OCI-LY3 (cell line): ENCODE measurements at regions not wholly inside any gene's neighbourhood (a gene's known extent, or its start where the extent isn't known, plus 50 kb on each side); places are given as distances from the start of the nearest gene placed in this dataset.

ENCODE experiments used
- H2AFZ ChIP-seq: fragments of 200-600, 300-600 bp; shearing (Covaris generic); 2 replicates; pipeline ENCODE4 v1.6.0; 2014; ENCODE audit warnings: antibody characterized with exemption, low read depth, low read length
- H3K27ac ChIP-seq: fragments of 200-600, 300-600 bp; sonication (generic); 2 replicates; pipeline ENCODE4 v1.5.1; 2014; ENCODE audit warnings: mild to moderate bottlenecking, low read length, moderate library complexity, mixed read lengths
- H3K27me3 ChIP-seq: fragments of 200-600, 300-600 bp; sonication (generic); 2 replicates; pipeline ENCODE4 v1.6.1; 2014; ENCODE audit warnings: low read depth, low read length, mixed read lengths
- H3K36me3 ChIP-seq: fragments of 200-600, 300-600 bp; sonication (generic); replicated peaks from 2 replicates; pipeline ENCODE3; 2014; ENCODE audit warnings: low read depth, low read length, mixed read lengths
- H3K4me1 ChIP-seq: fragments of 300-600, 200-600 bp; sonication (generic); 2 replicates; pipeline ENCODE4 v1.6.1; 2014; ENCODE audit warnings: low read length, mixed read lengths
- H3K4me2 ChIP-seq: fragments of 200-600, 300-600 bp; sonication (generic); 2 replicates; pipeline ENCODE4 v1.6.1; 2014; ENCODE audit warnings: low read length, mixed read lengths
- H3K4me3 ChIP-seq: fragments of 300-600, 200-600 bp; sonication (generic); 2 replicates; pipeline ENCODE4 v1.5.1; 2014; ENCODE audit warnings: antibody characterized with exemption, mild to moderate bottlenecking, low read length, moderate library complexity
- H3K79me2 ChIP-seq: fragments of 300-600, 200-600 bp; shearing (Covaris generic); 2 replicates; pipeline ENCODE4 v1.6.1; 2014; ENCODE audit warnings: mild to moderate bottlenecking, low read length, mixed read lengths
- H3K9ac ChIP-seq: fragments of 300-600, 200-600 bp; shearing (Covaris generic); 2 replicates; pipeline ENCODE4 v1.6.0; 2014; ENCODE audit warnings: mild to moderate bottlenecking, low read length, moderate library complexity
- H3K9me3 ChIP-seq: fragments of 200-600, 300-600 bp; shearing (Covaris generic); 2 replicates; pipeline ENCODE4 v1.6.1; 2014; ENCODE audit warnings: low read length, mixed read lengths; ENCODE audit not compliant: insufficient read depth
- H4K20me1 ChIP-seq: fragments of 200-600, 300-600 bp; sonication (generic); 2 replicates; pipeline ENCODE4 v1.6.1; 2016; ENCODE audit warnings: low read length, mixed read lengths; ENCODE audit not compliant: insufficient read depth
- EZH2phosphoT487 ChIP-seq: fragments of 200-600 bp; shearing (Covaris generic); IDR thresholded peaks from 2 replicates; pipeline ENCODE4 v1.6.1; 2018; ENCODE audit warnings: antibody characterized with exemption, mixed run types, low read depth
- TF ChIP-seq, protein P1 (sequence below): fragments of 200-600, 300-600 bp; sonication (generic); IDR thresholded peaks from 2 replicates; pipeline ENCODE4 v1.5.1; 2014; ENCODE audit warnings: antibody characterized with exemption, low read length, low read depth

DNA sequence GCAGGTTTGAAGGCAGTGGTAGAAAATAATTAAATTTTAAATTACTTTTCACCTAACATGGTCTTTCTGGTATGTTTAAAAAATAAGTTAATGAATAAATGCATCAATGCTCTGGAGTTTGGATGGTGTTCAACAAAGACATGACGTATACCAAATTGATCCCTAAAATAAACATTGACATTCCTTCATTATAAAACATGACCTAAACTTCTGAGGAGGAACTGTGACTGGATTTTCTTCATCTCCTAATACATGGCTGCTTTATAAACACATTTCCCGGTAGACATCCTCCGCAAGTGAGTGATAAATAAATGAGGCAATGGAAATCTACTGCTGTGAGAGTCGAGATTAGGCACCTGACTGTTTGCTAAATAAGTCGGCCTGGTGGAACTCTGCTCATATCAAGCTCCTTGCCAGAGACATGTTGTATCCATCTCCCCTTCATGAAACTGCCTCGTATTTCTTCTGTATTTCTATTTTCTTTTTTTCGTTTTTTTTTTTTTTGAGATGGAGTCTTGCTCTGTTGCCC is 362.3 kb downstream of the RNF144A start:
- Histone ChIP-seq H3K27me3 (peaks cover 23% of the 10 kb centered on the region), H2AFZ (no peak overlapping the region), H3K9me3 (no peaks in the 10 kb centered on the region), H3K36me3 (no peaks in the 10 kb centered on the region), H3K4me1 (peaks cover 13% of the 10 kb centered on the region; the same call in 1 of the 2 replicates), H3K4me2 (no peak overlapping the region), H3K79me2 (no peaks in the 10 kb centered on the region), H3K4me3 (no peak overlapping the region), H3K9ac (no peak overlapping the region), H3K27ac (no peak overlapping the region), H4K20me1 (no peaks in the 10 kb centered on the region)
- no peak for TF ChIP-seq EZH2phosphoT487
- TF ChIP-seq, protein P1, sequence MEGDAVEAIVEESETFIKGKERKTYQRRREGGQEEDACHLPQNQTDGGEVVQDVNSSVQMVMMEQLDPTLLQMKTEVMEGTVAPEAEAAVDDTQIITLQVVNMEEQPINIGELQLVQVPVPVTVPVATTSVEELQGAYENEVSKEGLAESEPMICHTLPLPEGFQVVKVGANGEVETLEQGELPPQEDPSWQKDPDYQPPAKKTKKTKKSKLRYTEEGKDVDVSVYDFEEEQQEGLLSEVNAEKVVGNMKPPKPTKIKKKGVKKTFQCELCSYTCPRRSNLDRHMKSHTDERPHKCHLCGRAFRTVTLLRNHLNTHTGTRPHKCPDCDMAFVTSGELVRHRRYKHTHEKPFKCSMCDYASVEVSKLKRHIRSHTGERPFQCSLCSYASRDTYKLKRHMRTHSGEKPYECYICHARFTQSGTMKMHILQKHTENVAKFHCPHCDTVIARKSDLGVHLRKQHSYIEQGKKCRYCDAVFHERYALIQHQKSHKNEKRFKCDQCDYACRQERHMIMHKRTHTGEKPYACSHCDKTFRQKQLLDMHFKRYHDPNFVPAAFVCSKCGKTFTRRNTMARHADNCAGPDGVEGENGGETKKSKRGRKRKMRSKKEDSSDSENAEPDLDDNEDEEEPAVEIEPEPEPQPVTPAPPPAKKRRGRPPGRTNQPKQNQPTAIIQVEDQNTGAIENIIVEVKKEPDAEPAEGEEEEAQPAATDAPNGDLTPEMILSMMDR: no peak

DNA sequence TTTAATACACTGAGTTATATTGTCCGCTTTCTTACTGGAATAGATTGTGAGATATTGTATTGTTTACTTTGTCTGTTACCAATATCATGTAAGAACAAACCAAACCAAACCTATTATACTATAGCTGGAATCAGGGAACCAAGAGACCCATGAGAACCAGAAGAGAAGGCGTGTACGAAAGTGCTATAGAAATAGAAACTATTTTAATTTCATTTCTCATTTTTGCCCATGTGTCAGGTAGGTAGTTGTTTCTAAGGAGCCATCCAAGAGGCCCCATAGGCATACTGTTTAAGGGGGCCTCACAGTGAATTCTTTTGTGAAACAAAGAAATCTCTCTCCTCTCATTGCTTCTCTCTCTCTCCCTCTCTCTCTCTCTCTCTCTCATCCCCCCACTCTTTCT is 363.6 kb downstream of the RNF144A start:
- H3K4me3 ChIP-seq: no peak overlapping the region
- H4K20me1 ChIP-seq: no peaks in the 10 kb centered on the region
- H3K4me1 ChIP-seq: peaks cover 13% of the 10 kb centered on the region; the same call in 1 of the 2 replicates
- H3K27me3 ChIP-seq: peaks cover 15% of the 10 kb centered on the region; the same call in 1 of the 2 replicates
- no peak for TF ChIP-seq EZH2phosphoT487
- TF ChIP-seq, protein P1: no peak
- no peaks in the 10 kb centered on the region for H3K79me2 ChIP-seq
- H3K4me2 ChIP-seq: no peak overlapping the region
- no peak overlapping the region for H2AFZ ChIP-seq
- H3K9ac ChIP-seq: no peak overlapping the region
- no peak overlapping the region for H3K27ac ChIP-seq
- H3K36me3 ChIP-seq: no peaks in the 10 kb centered on the region
- H3K9me3 ChIP-seq: no peaks in the 10 kb centered on the region

DNA sequence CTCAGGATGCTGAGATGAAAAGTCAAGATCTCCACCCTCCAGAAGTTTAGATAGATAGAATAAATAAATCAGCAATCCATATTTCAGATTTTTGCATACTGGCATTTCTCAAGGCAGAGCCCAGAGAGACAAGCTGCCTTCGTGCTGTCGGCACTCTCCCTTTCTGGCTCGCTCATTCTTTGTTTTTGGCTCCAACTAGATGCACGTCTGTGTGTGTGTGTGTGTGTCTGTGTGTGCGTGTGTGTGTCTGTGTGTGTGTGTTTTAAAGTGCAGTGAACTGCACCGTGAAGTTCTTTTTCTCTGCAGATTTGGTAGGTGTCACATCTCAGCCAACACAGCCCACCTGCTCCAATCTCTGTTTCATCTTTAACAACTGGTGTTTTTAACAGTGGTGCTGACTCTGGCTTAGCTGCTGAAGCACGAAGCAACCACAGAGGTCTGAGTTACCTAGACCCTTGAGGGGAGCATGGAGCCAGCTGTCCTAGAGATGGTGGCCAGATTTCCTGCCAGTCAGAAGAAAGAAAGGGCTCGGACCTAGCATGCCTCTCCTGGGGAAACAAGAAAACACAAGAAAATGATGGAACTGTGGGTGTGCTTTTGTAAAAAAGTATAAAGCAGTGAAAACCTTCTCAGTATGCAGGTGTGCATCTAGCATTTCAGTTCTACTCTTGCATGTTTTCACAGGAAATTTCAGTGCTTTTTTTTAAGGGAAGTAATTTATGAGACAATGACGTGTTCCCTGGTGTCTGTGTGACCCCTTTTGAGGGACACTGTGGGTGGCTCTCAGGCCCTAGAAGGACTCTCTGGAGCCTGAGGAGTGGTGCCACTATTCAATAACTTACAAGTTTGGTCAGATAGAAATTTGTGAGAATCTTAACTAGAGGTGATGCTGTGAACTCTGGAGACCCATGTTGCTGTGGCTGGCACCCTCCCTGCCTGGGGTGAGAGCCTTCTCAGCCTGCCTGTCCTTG is 364.3 kb downstream of the RNF144A start:
- Histone ChIP-seq H3K4me1 (peaks cover 13% of the 10 kb centered on the region; the same call in 1 of the 2 replicates), H3K4me3 (no peak overlapping the region), H4K20me1 (no peaks in the 10 kb centered on the region), H3K27ac (no peak overlapping the region), H3K9ac (no peak overlapping the region), H2AFZ (no peak overlapping the region), H3K79me2 (no peaks in the 10 kb centered on the region), H3K9me3 (no peaks in the 10 kb centered on the region), H3K4me2 (no peak overlapping the region), H3K36me3 (no peaks in the 10 kb centered on the region), H3K27me3 (peaks cover 15% of the 10 kb centered on the region; the same call in 1 of the 2 replicates)
- TF ChIP-seq EZH2phosphoT487: no peak
- TF ChIP-seq, protein P1: no peak

DNA sequence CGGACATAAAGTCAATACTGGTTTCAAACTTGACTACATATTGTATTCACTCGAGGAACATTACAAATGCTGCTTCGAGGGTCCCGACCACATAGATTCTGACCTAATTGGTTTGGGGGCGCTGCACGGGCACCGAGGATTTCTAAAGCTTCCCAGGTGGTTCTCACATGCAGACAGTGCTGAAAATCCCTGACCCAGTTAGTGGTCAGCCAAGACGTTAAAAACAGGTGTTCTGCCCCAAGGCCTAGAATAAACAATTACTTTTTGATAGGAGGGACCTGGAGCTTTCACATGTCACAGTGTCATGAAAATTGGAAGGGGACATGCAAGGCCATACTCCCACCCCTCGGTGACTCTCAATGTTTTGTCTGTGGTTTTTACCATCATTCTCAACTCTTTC is 368.9 kb downstream of the RNF144A start:
- Histone ChIP-seq H3K4me2 (no peak overlapping the region), H2AFZ (no peak overlapping the region), H3K4me1 (peaks cover 8% of the 10 kb centered on the region; the same call in 1 of the 2 replicates), H3K9me3 (no peaks in the 10 kb centered on the region), H3K27me3 (peaks cover 11% of the 10 kb centered on the region; the same call in 1 of the 2 replicates), H3K79me2 (no peaks in the 10 kb centered on the region), H4K20me1 (no peaks in the 10 kb centered on the region), H3K9ac (no peak overlapping the region), H3K36me3 (no peaks in the 10 kb centered on the region), H3K27ac (no peak overlapping the region), H3K4me3 (no peak overlapping the region)
- no peak for TF ChIP-seq EZH2phosphoT487
- TF ChIP-seq, protein P1: no peak
